Gastrocnemius medialis (tissue), 4 donors: ENCODE measurements at regions not wholly inside any gene's neighbourhood (a gene's known extent, or its start where the extent isn't known, plus 50 kb on each side); places are given as distances from the start of the nearest gene placed in this dataset.

Experiments
- POLR2A ChIP-seq, 2 donors: fragments of 450-650 bp; IDR thresholded peaks; one replicate each; pipeline ENCODE4 v1.6.1; 2017; ENCODE audit warnings: antibody characterized with exemption in 2 of 2, mild to moderate bottlenecking in 2 of 2, moderate library complexity in 2 of 2
- TF ChIP-seq, protein P1 (sequence below), 5 experiments: fragments of 450-650 bp in 3 of 5; fragments of 200-600 bp in 2 of 5; sonication (generic) in 2 of 5; IDR thresholded peaks in 4 of 5; conservative IDR thresholded peaks in 1 of 5; 1 replicate in 4 of 5; 2 replicates in 1 of 5; pipeline ENCODE4 v1.5.1; 2016 to 2019; ENCODE audit warnings: antibody characterized with exemption in 5 of 5, mild to moderate bottlenecking in 3 of 5, moderate library complexity in 3 of 5

GRCh38 chr6:44549516-44549915 is 162.0 kb downstream of the CDC5L start:
- TF ChIP-seq, protein P1, sequence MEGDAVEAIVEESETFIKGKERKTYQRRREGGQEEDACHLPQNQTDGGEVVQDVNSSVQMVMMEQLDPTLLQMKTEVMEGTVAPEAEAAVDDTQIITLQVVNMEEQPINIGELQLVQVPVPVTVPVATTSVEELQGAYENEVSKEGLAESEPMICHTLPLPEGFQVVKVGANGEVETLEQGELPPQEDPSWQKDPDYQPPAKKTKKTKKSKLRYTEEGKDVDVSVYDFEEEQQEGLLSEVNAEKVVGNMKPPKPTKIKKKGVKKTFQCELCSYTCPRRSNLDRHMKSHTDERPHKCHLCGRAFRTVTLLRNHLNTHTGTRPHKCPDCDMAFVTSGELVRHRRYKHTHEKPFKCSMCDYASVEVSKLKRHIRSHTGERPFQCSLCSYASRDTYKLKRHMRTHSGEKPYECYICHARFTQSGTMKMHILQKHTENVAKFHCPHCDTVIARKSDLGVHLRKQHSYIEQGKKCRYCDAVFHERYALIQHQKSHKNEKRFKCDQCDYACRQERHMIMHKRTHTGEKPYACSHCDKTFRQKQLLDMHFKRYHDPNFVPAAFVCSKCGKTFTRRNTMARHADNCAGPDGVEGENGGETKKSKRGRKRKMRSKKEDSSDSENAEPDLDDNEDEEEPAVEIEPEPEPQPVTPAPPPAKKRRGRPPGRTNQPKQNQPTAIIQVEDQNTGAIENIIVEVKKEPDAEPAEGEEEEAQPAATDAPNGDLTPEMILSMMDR (IDR thresholded peaks at IDR 0.05 in 4 of 5, conservative IDR thresholded peaks at IDR 0.05 in 1 of 5): no peak
- TF ChIP-seq POLR2A (IDR thresholded peaks at IDR 0.05): no peak
